ENCODE measurements at regions not wholly inside any gene's neighbourhood (a gene's known extent, or its start where the extent isn't known, plus 50 kb on each side); places are given as distances from the start of the nearest gene placed in this dataset.

DNA sequence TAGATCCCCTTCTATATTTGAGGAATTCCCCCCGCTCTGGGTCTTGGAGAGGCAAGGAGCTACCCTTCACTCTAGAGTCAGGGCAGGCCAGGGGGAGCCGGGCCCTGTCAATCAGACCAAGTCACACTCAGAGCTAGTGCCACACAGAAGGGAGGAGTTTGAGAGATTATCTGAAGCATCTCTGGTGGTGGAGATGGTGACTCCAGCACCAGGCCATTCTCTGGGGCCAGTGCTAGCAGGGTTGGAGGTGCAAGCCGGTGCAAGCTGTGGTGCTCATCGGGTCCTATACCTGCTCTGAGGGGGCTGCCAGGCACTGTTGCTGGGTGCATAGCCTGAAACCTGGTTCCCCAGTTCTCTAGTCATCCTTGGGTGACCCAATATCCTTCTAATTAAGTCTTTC is 201.2 kb downstream of the COPRS start:
- TF ChIP-seq PTBP1 (IDR thresholded peaks at IDR 0.05; ENCODE audit: low read depth, low read length): no peak
- no peak for TF ChIP-seq SRF (CRISPR knock-in tag; IDR thresholded peaks at IDR 0.05)
